NCI-H2196 treated with DMSO at 0.1 percent for 48 hours (cell line): ENCODE measurements at regions not wholly inside any gene's neighbourhood (a gene's known extent, or its start where the extent isn't known, plus 50 kb on each side); places are given as distances from the start of the nearest gene placed in this dataset.
"Not testable (repeated sequence)": the region's sequence is repeated elsewhere in the genome, so short reads cannot be mapped to it uniquely, and the experiment has no call there.

Source experiments
- DNase-seq: peaks from one replicate; lab custom pipeline; 2025; ENCODE audit not compliant: unreplicated experiment; lab: John Stamatoyannopoulos, UW

- DNase-seq = not testable (repeated sequence)
These were observed 190.0 kb upstream of the MGAT5 start for GRCh38 chr2:134063916-134064315.

- DNase-seq = no peak
These were observed 183.6 kb upstream of the MGAT5 start for GRCh38 chr2:134070281-134070741.

- DNase-seq = no peak
These were observed 181.5 kb upstream of the MGAT5 start for GRCh38 chr2:134072341-134072740.

- no peak for DNase-seq
These were observed 180.8 kb upstream of the MGAT5 start for GRCh38 chr2:134073023-134073422.

GRCh38 chr2:134074619-134075018 is 179.3 kb upstream of the MGAT5 start:
- DNase-seq = no peak

- no peak for DNase-seq
These were observed 178.7 kb upstream of the MGAT5 start for GRCh38 chr2:134075204-134075603.

GRCh38 chr2:134078354-134078753 is 175.5 kb upstream of the MGAT5 start:
- DNase-seq = no peak

- no peak for DNase-seq
These were observed 174.5 kb upstream of the MGAT5 start for GRCh38 chr2:134079373-134079772.

GRCh38 chr2:134080386-134081089 is 173.3 kb upstream of the MGAT5 start:
- DNase-seq = no peak

GRCh38 chr2:134081238-134081938 is 172.5 kb upstream of the MGAT5 start:
- no peak for DNase-seq

GRCh38 chr2:134083548-134083947 is 170.3 kb upstream of the MGAT5 start:
- DNase-seq = no peak

- no peak for DNase-seq
These were observed 167.2 kb upstream of the MGAT5 start for GRCh38 chr2:134086594-134087219.

- DNase-seq = no peak
These were observed 166.4 kb upstream of the MGAT5 start for GRCh38 chr2:134087371-134087921.

- no peak for DNase-seq
These were observed 164.4 kb upstream of the MGAT5 start for GRCh38 chr2:134089454-134089853.

- DNase-seq = no peak
These were observed 156.1 kb upstream of the MGAT5 start for GRCh38 chr2:134097740-134098139.

GRCh38 chr2:134098321-134098720 is 155.6 kb upstream of the MGAT5 start:
- no peak for DNase-seq

GRCh38 chr2:134099273-134099672 is 154.6 kb upstream of the MGAT5 start:
- no peak for DNase-seq

GRCh38 chr2:134103196-134103595 is 150.7 kb upstream of the MGAT5 start:
- no peak for DNase-seq

- no peak for DNase-seq
These were observed 149.1 kb upstream of the MGAT5 start for GRCh38 chr2:134104754-134105153.

- no peak for DNase-seq
These were observed 146.5 kb upstream of the MGAT5 start for GRCh38 chr2:134107402-134107801.

GRCh38 chr2:134108113-134108512 is 145.8 kb upstream of the MGAT5 start:
- no peak for DNase-seq

- DNase-seq = no peak
These were observed 144.6 kb upstream of the MGAT5 start for GRCh38 chr2:134109246-134109645.
